ENCODE measurements at regions not wholly inside any gene's neighbourhood (a gene's known extent, or its start where the extent isn't known, plus 50 kb on each side); places are given as distances from the start of the nearest gene placed in this dataset.

DNA sequence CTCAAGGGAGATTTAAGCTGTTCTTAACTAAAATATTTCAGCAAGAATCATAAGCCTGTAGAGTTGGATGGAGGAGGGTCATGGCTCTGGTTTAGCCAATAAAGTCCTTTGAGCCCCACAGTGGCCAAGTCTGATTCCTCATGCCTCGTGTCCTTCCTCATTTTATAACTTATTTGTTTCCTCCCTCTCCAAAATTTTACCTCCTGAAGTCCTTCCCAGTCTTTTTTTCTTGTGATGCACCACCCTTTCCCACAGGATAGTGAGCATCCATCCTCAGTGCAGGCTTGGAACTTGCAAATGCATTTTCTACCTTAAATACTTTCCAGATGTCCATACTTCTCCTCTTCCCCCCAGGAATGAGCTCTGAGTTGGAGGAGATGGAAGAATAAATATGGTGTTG lies 162.7 kb upstream of the AGTR1 start:
- TF ChIP-seq, protein P1, sequence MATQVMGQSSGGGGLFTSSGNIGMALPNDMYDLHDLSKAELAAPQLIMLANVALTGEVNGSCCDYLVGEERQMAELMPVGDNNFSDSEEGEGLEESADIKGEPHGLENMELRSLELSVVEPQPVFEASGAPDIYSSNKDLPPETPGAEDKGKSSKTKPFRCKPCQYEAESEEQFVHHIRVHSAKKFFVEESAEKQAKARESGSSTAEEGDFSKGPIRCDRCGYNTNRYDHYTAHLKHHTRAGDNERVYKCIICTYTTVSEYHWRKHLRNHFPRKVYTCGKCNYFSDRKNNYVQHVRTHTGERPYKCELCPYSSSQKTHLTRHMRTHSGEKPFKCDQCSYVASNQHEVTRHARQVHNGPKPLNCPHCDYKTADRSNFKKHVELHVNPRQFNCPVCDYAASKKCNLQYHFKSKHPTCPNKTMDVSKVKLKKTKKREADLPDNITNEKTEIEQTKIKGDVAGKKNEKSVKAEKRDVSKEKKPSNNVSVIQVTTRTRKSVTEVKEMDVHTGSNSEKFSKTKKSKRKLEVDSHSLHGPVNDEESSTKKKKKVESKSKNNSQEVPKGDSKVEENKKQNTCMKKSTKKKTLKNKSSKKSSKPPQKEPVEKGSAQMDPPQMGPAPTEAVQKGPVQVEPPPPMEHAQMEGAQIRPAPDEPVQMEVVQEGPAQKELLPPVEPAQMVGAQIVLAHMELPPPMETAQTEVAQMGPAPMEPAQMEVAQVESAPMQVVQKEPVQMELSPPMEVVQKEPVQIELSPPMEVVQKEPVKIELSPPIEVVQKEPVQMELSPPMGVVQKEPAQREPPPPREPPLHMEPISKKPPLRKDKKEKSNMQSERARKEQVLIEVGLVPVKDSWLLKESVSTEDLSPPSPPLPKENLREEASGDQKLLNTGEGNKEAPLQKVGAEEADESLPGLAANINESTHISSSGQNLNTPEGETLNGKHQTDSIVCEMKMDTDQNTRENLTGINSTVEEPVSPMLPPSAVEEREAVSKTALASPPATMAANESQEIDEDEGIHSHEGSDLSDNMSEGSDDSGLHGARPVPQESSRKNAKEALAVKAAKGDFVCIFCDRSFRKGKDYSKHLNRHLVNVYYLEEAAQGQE (IDR thresholded peaks at IDR 0.05; ENCODE audit: insufficient read depth in 1 of 2, low read depth in 2 of 2, low read length in 1 of 2) = no peak
- no peak for TF ChIP-seq POLR2AphosphoS5 (IDR thresholded peaks at IDR 0.05; ENCODE audit: low read depth, low read length)
- TF ChIP-seq SIN3A (IDR thresholded peaks at IDR 0.05; ENCODE audit: borderline replicate concordance, insufficient read depth, low read depth, low read length) = no peak
- TF ChIP-seq TCF7L2 (IDR thresholded peaks at IDR 0.05; ENCODE audit: low read depth, low read length) = no peak
- TF ChIP-seq, protein P2, sequence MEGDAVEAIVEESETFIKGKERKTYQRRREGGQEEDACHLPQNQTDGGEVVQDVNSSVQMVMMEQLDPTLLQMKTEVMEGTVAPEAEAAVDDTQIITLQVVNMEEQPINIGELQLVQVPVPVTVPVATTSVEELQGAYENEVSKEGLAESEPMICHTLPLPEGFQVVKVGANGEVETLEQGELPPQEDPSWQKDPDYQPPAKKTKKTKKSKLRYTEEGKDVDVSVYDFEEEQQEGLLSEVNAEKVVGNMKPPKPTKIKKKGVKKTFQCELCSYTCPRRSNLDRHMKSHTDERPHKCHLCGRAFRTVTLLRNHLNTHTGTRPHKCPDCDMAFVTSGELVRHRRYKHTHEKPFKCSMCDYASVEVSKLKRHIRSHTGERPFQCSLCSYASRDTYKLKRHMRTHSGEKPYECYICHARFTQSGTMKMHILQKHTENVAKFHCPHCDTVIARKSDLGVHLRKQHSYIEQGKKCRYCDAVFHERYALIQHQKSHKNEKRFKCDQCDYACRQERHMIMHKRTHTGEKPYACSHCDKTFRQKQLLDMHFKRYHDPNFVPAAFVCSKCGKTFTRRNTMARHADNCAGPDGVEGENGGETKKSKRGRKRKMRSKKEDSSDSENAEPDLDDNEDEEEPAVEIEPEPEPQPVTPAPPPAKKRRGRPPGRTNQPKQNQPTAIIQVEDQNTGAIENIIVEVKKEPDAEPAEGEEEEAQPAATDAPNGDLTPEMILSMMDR (IDR thresholded peaks at IDR 0.05) = no peak
- DNase-seq (ENCODE audit: low read depth, low spot score) (no peak), ATAC-seq (no peak)
- Histone ChIP-seq H3K36me3 (ENCODE audit: control insufficient read depth, insufficient read depth, low read length) (no peaks in the 10 kb centered on the region), H3K4me1 (ENCODE audit: control insufficient read depth, insufficient read depth, low read length) (no peaks in the 10 kb centered on the region), H3K27ac (ENCODE audit: low read length) (no peak overlapping the region), H3K27me3 (ENCODE audit: control insufficient read depth, insufficient read depth, low read length) (no peaks in the 10 kb centered on the region), H3K9me3 (ENCODE audit: control insufficient read depth, insufficient read depth, low read depth, low read length) (no peaks in the 10 kb centered on the region), H3K4me3 (ENCODE audit: low read depth in 2 of 2, low read length in 2 of 2) (no peak overlapping the region)
- in situ Hi-C loops (cut with HindIII; ENCODE audit: low pct_unique_long_range_greater_than_20kb, low sequenced_read_pairs) (no loop called here), intact Hi-C loops (cut with micrococcal nuclease; ENCODE audit: unreplicated experiment) (no loop called here)
- no TSS peak for BruUV-seq (replicated peaks)
- ChIA-PET CTCF (no interaction called here), POLR2A (no interaction called here)

DNA sequence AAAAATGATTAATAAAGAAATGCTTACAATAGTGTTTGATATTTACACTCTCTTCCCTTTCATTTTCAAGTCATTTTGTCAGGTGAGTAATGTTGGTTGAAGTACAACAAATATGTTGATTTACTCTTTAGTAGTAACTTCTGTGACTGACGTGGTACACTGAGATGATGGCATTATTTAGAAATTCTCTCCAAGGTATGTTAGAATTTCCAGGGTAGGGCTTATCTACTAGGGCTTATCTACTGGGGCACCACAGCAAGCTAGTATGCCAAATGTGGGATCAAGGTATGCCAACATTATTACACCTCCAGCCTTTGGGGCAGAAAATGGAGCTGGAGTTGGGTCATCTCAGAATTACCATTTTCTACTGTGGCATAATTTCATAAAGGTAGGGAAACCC lies 157.4 kb upstream of the AGTR1 start:
- POLR2A ChIA-PET = no interaction called here
- DNase-seq (ENCODE audit: low read depth, low spot score) = no peak

More for the DNA sequence above, 157.4 kb upstream of the AGTR1 start:
- no TSS peak for BruUV-seq (replicated peaks)
- in situ Hi-C loops (cut with HindIII; ENCODE audit: low pct_unique_long_range_greater_than_20kb, low sequenced_read_pairs) (no loop called here), intact Hi-C loops (cut with micrococcal nuclease; ENCODE audit: unreplicated experiment) (no loop called here)
- no peaks in the 10 kb centered on the region for H3K36me3 ChIP-seq (ENCODE audit: control insufficient read depth, insufficient read depth, low read length)
- no peak overlapping the region for H3K4me3 ChIP-seq (ENCODE audit: low read depth in 2 of 2, low read length in 2 of 2)
- no peaks in the 10 kb centered on the region for H3K27me3 ChIP-seq (ENCODE audit: control insufficient read depth, insufficient read depth, low read length)
- no peak for TF ChIP-seq SIN3A (IDR thresholded peaks at IDR 0.05; ENCODE audit: borderline replicate concordance, insufficient read depth, low read depth, low read length)
- TF ChIP-seq, protein P1 (IDR thresholded peaks at IDR 0.05; ENCODE audit: insufficient read depth in 1 of 2, low read depth in 2 of 2, low read length in 1 of 2) = no peak
- no peak for TF ChIP-seq TCF7L2 (IDR thresholded peaks at IDR 0.05; ENCODE audit: low read depth, low read length)
- TF ChIP-seq, protein P2 (IDR thresholded peaks at IDR 0.05) = no peak
- no peak for TF ChIP-seq POLR2AphosphoS5 (IDR thresholded peaks at IDR 0.05; ENCODE audit: low read depth, low read length)
- H3K27ac ChIP-seq (ENCODE audit: low read length) = no peak overlapping the region
- no peak for ATAC-seq
- no peaks in the 10 kb centered on the region for H3K9me3 ChIP-seq (ENCODE audit: control insufficient read depth, insufficient read depth, low read depth, low read length)
- H3K4me1 ChIP-seq (ENCODE audit: control insufficient read depth, insufficient read depth, low read length) = no peaks in the 10 kb centered on the region
- CTCF ChIA-PET = no interaction called here

All from Panc1 (cell line).